GM12878 (cell line): ENCODE measurements at regions not wholly inside any gene's neighbourhood (a gene's known extent, or its start where the extent isn't known, plus 50 kb on each side); places are given as distances from the start of the nearest gene placed in this dataset.

ENCODE experiments used
- ATAC-seq: fragments of 200-7000 bp; cut with Tn5 transposase; 3 replicates; pipeline ENCODE4 v1.9.1; 2020; ENCODE audit warnings: mild to moderate bottlenecking, moderate library complexity
- BruUV-seq: library from RNA; stranded (reverse); fragments of 400-500 nt; replicated peaks from 2 replicates; lab custom pipeline; 2021; lab: Mats Ljungman, UMichigan
- CTCF ChIA-PET: fragments of 300-600 bp; sonication (Branson Sonifier 250); formaldehyde crosslinking; extraction: SDS; loops from one replicate; lab custom pipeline; 2021; ENCODE audit warnings: inconsistent platforms; lab: Yijun Ruan, JAX
- POLR2A ChIA-PET: fragments of 350-600 bp; formaldehyde crosslinking; extraction: SDS; loops from one replicate; lab custom pipeline; 2021; ENCODE audit warnings: inconsistent platforms; lab: Charles Lee
- RAD21 ChIA-PET: fragments of 300-600 bp; sonication (Branson Sonifier 250); formaldehyde crosslinking; loops from one replicate; lab custom pipeline; 2023; ENCODE audit warnings: antibody characterized with exemption; ENCODE audit not compliant: unreplicated experiment; lab: Charles Lee
- SMC1A ChIA-PET: fragments of 300-600 bp; sonication (Branson Sonifier 250); formaldehyde crosslinking; loops from one replicate; lab custom pipeline; 2023; ENCODE audit not compliant: unreplicated experiment, uncharacterized antibody; lab: Charles Lee
- DNase-seq: peaks from one replicate; pipeline ENCODE4 v3.0.0-alpha.2; 2011; ENCODE audit warnings: low read depth, low spot score
- FAIRE-seq: peaks from 3 replicates; lab custom pipeline; 2011; peaks lifted over from hg19 to GRCh38; lab: Jason Lieb, UNC
- H2AFZ ChIP-seq: 2 replicates; pipeline ENCODE4 v1.6.0; 2011; ENCODE audit warnings: low read depth, low read length, control low read depth; ENCODE audit not compliant: control insufficient read depth
- H3K27ac ChIP-seq: 2 replicates; pipeline ENCODE4 v1.5.1; 2011; ENCODE audit warnings: control low read depth; ENCODE audit not compliant: control insufficient read depth, insufficient read depth
- H3K27me3 ChIP-seq, 2 experiments: replicated peaks in 1 of 2; 2 replicates each; pipeline versions ENCODE4 v1.6.0 to v1.6.1; 2011; ENCODE audit warnings: low read length in 1 of 2; ENCODE audit not compliant: control insufficient read depth in 2 of 2, insufficient read depth in 2 of 2
- H3K36me3 ChIP-seq, 2 experiments: 2 replicates each; pipeline ENCODE4 v1.5.1; 2011; ENCODE audit warnings: low read length in 1 of 2; ENCODE audit not compliant: control insufficient read depth in 2 of 2, insufficient read depth in 2 of 2
- H3K4me1 ChIP-seq: 2 replicates; pipeline ENCODE4 v1.6.1; 2011; ENCODE audit warnings: mild to moderate bottlenecking, low read length, moderate library complexity, mixed read lengths; ENCODE audit not compliant: control insufficient read depth, insufficient read depth
- H3K4me2 ChIP-seq: 2 replicates; pipeline ENCODE4 v1.6.0; 2011; ENCODE audit warnings: control low read depth; ENCODE audit not compliant: control insufficient read depth, insufficient read depth
- H3K4me3 ChIP-seq: fragments of 200-600 bp; sonication (generic); 2 replicates; pipeline ENCODE4 v1.5.1; 2016
- H3K79me2 ChIP-seq: 2 replicates; pipeline ENCODE4 v1.6.0; 2011; ENCODE audit warnings: low read length; ENCODE audit not compliant: control insufficient read depth, insufficient read depth
- H3K9ac ChIP-seq: 2 replicates; pipeline ENCODE4 v1.8.0; 2011; ENCODE audit warnings: low read length, control low read depth, mixed read lengths; ENCODE audit not compliant: control insufficient read depth, insufficient read depth
- H3K9me3 ChIP-seq: replicated peaks from 3 replicates; pipeline ENCODE4 v1.5.1; 2011; ENCODE audit warnings: mild to moderate bottlenecking, low read length; ENCODE audit not compliant: control insufficient read depth, insufficient read depth
- H4K20me1 ChIP-seq: 2 replicates; pipeline ENCODE4 v1.6.0; 2011; ENCODE audit not compliant: control insufficient read depth, insufficient read depth
- BMI1 ChIP-seq: fragments of 450-650 bp; IDR thresholded peaks from 2 replicates; pipeline ENCODE4 v1.6.1; 2016; ENCODE audit warnings: mild to moderate bottlenecking, moderate library complexity, borderline replicate concordance
- CBX5 ChIP-seq: sonication (generic); IDR thresholded peaks from 2 replicates; pipeline ENCODE4 v1.6.1; 2016; ENCODE audit warnings: low read depth, moderate library complexity, mild to moderate bottlenecking, inconsistent platforms
- DPF2 ChIP-seq: fragments of 450-650 bp; IDR thresholded peaks from 2 replicates; pipeline ENCODE4 v1.6.1; 2017; ENCODE audit warnings: mild to moderate bottlenecking
- HCFC1 ChIP-seq: fragments of 150-350 bp; IDR thresholded peaks from 2 replicates; pipeline ENCODE4 v1.6.1; 2014; ENCODE audit warnings: low read length
- NR2F1 ChIP-seq: fragments of 450-650 bp; conservative IDR thresholded peaks from 2 replicates; pipeline ENCODE4 v1.6.1; 2017; ENCODE audit warnings: mild to moderate bottlenecking
- STAT1 ChIP-seq: fragments of 450-650 bp; conservative IDR thresholded peaks from 2 replicates; pipeline ENCODE4 v1.6.1; 2014; ENCODE audit warnings: antibody characterized with exemption, mild to moderate bottlenecking
- SUZ12 ChIP-seq: fragments of 200-600 bp; sonication (generic); IDR thresholded peaks from one replicate; pipeline ENCODE4 v1.6.1; 2018; ENCODE audit warnings: antibody characterized with exemption, mild to moderate bottlenecking; ENCODE audit not compliant: unreplicated experiment
- TARDBP ChIP-seq: IDR thresholded peaks from 2 replicates; pipeline ENCODE4 v1.6.1; 2016; ENCODE audit warnings: borderline replicate concordance
- WRNIP1 ChIP-seq: IDR thresholded peaks from 2 replicates; pipeline ENCODE4 v1.6.1; 2011; ENCODE audit warnings: low read depth, low read length, improper control_type of control experiment, borderline replicate concordance
- WGBS: methylation state at CpG from one replicate; pipeline ENCODE4 v1.1.6; 2016; ENCODE audit warnings: low lambda C conversion rate; ENCODE audit not compliant: insufficient replicate concordance, insufficient coverage; ENCODE audit errors: missing lambda C conversion rate; 5-methylcytosine and 5-hydroxymethylcytosine counted together
- in situ Hi-C: fragments of 300-500 bp; cut with MboI; formaldehyde crosslinking; loops from 9 replicates; pipeline ENCODE4 v1.14.3; 2018; ENCODE audit warnings: mixed read lengths
- intact Hi-C: fragments of 100-400 bp; cut with micrococcal nuclease; formaldehyde crosslinking; loops from one replicate; pipeline ENCODE4 v1.14.2; 2022; ENCODE audit not compliant: unreplicated experiment
- TF ChIP-seq, protein P1 (sequence below): IDR thresholded peaks from 2 replicates; pipeline ENCODE4 v1.6.1; 2012; ENCODE audit warnings: mild to moderate bottlenecking, low read depth, low read length
- TF ChIP-seq, protein P2 (sequence below): fragments of 450-650 bp; IDR thresholded peaks from 2 replicates; pipeline ENCODE4 v1.6.1; 2018; ENCODE audit warnings: mild to moderate bottlenecking, low read depth, moderate library complexity; ENCODE audit not compliant: partially characterized antibody
- TF ChIP-seq, protein P3 (sequence below): fragments of 450-650 bp; IDR thresholded peaks from 2 replicates; pipeline ENCODE4 v1.6.1; 2017; ENCODE audit warnings: antibody characterized with exemption, mild to moderate bottlenecking, moderate library complexity
- TF ChIP-seq, protein P4 (sequence below): IDR thresholded peaks from 2 replicates; pipeline ENCODE4 v1.6.1; 2012; ENCODE audit warnings: low read depth, low read length, improper control_type of control experiment

DNA sequence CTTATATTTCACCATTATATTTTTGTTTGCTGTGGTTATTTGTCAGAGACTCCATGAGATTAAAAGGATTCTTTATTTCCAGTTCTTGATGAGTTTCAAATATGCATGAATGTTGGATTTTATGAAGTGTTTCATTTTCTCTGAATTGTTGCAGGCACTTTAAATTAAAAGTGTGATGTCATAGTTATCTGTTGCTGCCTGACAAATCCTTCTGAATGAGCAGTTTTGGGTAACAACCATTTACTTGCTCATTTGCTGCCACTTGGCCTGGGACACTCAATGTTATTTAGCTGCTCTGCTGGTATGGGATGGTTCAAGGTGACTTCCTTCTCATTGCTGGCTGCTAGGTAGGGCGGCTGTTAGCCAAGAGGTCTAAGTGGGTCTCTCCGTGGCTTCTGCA is 173.5 kb downstream of the LPIN1 start:
- ChIA-PET CTCF (interaction anchor here (1.0 to 1.6 kb wide), 2 partner anchors 14 to 56 kb away, joined by 3 to 5 read pairs; no protein-coding TSS in a partner anchor), SMC1A (interaction anchor here (0.6 to 1.4 kb wide), 2 partner anchors 54 to 68 kb away, joined by 3 to 6 read pairs; no protein-coding TSS in a partner anchor), RAD21 (interaction anchor here (1.0 kb wide), 1 partner anchor 53 kb away, joined by 5 read pairs; no protein-coding TSS in a partner anchor), POLR2A (no interaction called here)
- DNase-seq = no peak
- no TSS peak for BruUV-seq
- no peak overlapping the region for H3K4me3 ChIP-seq
- peaks cover 1% of the 10 kb centered on the region for H3K79me2 ChIP-seq
- no peaks in the 10 kb centered on the region for H3K4me1 ChIP-seq
- in situ Hi-C loops = no loop called here
- no peaks in the 10 kb centered on the region for H3K27me3 ChIP-seq
- peaks cover 0 to 2% of the 10 kb centered on the region in 2 experiments; a peak in 3 of 4 replicates for H3K36me3 ChIP-seq
- ATAC-seq = no peak
- FAIRE-seq = no peak
- intact Hi-C loops = no loop called here
- H3K27ac ChIP-seq = no peak overlapping the region
- WGBS = 100% methylated on average over 2 of the region's 2 CpGs
- H3K9ac ChIP-seq = no peak overlapping the region
- H3K4me2 ChIP-seq = no peak overlapping the region
- no peaks in the 10 kb centered on the region for H3K9me3 ChIP-seq
- H2AFZ ChIP-seq = no peak overlapping the region
- no peaks in the 10 kb centered on the region for H4K20me1 ChIP-seq
- TF ChIP-seq SUZ12 (no peak), CBX5 (no peak), TARDBP (no peak), HCFC1 (no peak), NR2F1 (no peak), DPF2 (no peak), WRNIP1 (no peak), STAT1 (no peak), BMI1 (no peak)
- TF ChIP-seq, protein P1, sequence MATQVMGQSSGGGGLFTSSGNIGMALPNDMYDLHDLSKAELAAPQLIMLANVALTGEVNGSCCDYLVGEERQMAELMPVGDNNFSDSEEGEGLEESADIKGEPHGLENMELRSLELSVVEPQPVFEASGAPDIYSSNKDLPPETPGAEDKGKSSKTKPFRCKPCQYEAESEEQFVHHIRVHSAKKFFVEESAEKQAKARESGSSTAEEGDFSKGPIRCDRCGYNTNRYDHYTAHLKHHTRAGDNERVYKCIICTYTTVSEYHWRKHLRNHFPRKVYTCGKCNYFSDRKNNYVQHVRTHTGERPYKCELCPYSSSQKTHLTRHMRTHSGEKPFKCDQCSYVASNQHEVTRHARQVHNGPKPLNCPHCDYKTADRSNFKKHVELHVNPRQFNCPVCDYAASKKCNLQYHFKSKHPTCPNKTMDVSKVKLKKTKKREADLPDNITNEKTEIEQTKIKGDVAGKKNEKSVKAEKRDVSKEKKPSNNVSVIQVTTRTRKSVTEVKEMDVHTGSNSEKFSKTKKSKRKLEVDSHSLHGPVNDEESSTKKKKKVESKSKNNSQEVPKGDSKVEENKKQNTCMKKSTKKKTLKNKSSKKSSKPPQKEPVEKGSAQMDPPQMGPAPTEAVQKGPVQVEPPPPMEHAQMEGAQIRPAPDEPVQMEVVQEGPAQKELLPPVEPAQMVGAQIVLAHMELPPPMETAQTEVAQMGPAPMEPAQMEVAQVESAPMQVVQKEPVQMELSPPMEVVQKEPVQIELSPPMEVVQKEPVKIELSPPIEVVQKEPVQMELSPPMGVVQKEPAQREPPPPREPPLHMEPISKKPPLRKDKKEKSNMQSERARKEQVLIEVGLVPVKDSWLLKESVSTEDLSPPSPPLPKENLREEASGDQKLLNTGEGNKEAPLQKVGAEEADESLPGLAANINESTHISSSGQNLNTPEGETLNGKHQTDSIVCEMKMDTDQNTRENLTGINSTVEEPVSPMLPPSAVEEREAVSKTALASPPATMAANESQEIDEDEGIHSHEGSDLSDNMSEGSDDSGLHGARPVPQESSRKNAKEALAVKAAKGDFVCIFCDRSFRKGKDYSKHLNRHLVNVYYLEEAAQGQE = no peak
- TF ChIP-seq, protein P2, sequence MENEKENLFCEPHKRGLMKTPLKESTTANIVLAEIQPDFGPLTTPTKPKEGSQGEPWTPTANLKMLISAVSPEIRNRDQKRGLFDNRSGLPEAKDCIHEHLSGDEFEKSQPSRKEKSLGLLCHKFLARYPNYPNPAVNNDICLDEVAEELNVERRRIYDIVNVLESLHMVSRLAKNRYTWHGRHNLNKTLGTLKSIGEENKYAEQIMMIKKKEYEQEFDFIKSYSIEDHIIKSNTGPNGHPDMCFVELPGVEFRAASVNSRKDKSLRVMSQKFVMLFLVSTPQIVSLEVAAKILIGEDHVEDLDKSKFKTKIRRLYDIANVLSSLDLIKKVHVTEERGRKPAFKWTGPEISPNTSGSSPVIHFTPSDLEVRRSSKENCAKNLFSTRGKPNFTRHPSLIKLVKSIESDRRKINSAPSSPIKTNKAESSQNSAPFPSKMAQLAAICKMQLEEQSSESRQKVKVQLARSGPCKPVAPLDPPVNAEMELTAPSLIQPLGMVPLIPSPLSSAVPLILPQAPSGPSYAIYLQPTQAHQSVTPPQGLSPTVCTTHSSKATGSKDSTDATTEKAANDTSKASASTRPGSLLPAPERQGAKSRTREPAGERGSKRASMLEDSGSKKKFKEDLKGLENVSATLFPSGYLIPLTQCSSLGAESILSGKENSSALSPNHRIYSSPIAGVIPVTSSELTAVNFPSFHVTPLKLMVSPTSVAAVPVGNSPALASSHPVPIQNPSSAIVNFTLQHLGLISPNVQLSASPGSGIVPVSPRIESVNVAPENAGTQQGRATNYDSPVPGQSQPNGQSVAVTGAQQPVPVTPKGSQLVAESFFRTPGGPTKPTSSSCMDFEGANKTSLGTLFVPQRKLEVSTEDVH = no peak
- TF ChIP-seq, protein P3, sequence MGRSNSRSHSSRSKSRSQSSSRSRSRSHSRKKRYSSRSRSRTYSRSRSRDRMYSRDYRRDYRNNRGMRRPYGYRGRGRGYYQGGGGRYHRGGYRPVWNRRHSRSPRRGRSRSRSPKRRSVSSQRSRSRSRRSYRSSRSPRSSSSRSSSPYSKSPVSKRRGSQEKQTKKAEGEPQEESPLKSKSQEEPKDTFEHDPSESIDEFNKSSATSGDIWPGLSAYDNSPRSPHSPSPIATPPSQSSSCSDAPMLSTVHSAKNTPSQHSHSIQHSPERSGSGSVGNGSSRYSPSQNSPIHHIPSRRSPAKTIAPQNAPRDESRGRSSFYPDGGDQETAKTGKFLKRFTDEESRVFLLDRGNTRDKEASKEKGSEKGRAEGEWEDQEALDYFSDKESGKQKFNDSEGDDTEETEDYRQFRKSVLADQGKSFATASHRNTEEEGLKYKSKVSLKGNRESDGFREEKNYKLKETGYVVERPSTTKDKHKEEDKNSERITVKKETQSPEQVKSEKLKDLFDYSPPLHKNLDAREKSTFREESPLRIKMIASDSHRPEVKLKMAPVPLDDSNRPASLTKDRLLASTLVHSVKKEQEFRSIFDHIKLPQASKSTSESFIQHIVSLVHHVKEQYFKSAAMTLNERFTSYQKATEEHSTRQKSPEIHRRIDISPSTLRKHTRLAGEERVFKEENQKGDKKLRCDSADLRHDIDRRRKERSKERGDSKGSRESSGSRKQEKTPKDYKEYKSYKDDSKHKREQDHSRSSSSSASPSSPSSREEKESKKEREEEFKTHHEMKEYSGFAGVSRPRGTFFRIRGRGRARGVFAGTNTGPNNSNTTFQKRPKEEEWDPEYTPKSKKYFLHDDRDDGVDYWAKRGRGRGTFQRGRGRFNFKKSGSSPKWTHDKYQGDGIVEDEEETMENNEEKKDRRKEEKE = no peak
- TF ChIP-seq, protein P4, sequence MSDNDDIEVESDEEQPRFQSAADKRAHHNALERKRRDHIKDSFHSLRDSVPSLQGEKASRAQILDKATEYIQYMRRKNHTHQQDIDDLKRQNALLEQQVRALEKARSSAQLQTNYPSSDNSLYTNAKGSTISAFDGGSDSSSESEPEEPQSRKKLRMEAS = no peak
